GM12865 (cell line): ENCODE measurements at regions not wholly inside any gene's neighbourhood (a gene's known extent, or its start where the extent isn't known, plus 50 kb on each side); places are given as distances from the start of the nearest gene placed in this dataset.

Experiments
- DNase-seq: peaks from one replicate; pipeline ENCODE4 v3.0.0; 2010; ENCODE audit warnings: low read depth
- H3K4me3 ChIP-seq: 2 replicates; pipeline ENCODE4 v1.5.1; 2011; ENCODE audit warnings: mild to moderate bottlenecking, low read depth, low read length, control low read depth
- CTCF ChIP-seq: IDR thresholded peaks from 2 replicates; pipeline ENCODE4 v1.5.1; 2011; ENCODE audit warnings: low read length, control low read depth, low read depth, inconsistent platforms; ENCODE audit not compliant: insufficient read depth; ENCODE audit errors: missing control alignments

- no peak for TF ChIP-seq CTCF
- no peak for DNase-seq
- H3K4me3 ChIP-seq, result no peak overlapping the region
Measured at GRCh38 chr16:64493709-64494108, 628.2 kb downstream of the CDH11 start.

- H3K4me3 ChIP-seq, result no peak overlapping the region
- DNase-seq, result no peak
- TF ChIP-seq CTCF, result no peak
Measured at GRCh38 chr16:64489449-64489848, 632.4 kb downstream of the CDH11 start.

- no peak for TF ChIP-seq CTCF
Measured at GRCh38 chr16:64486561-64486960, 635.3 kb downstream of the CDH11 start.

GRCh38 chr16:64481497-64481896 lies 640.4 kb downstream of the CDH11 start:
- no peak overlapping the region for H3K4me3 ChIP-seq
- DNase-seq, result no peak
- TF ChIP-seq CTCF, result no peak

More at GRCh38 chr16:64486561-64486960, 635.3 kb downstream of the CDH11 start:
- no peak overlapping the region for H3K4me3 ChIP-seq
- no peak for DNase-seq

GRCh38 chr16:64478252-64478906 lies 643.5 kb downstream of the CDH11 start:
- DNase-seq, result no peak
- no peak for TF ChIP-seq CTCF
- no peak overlapping the region for H3K4me3 ChIP-seq

- TF ChIP-seq CTCF, result no peak
- no peak for DNase-seq
- H3K4me3 ChIP-seq, result no peak overlapping the region
Measured at GRCh38 chr16:64475627-64476351, 646.1 kb downstream of the CDH11 start.

GRCh38 chr16:64470916-64471315 lies 650.9 kb downstream of the CDH11 start:
- no peak for DNase-seq
- H3K4me3 ChIP-seq, result no peak overlapping the region
- no peak for TF ChIP-seq CTCF
